ENCODE measurements at regions not wholly inside any gene's neighbourhood (a gene's known extent, or its start where the extent isn't known, plus 50 kb on each side); places are given as distances from the start of the nearest gene placed in this dataset.

DNA sequence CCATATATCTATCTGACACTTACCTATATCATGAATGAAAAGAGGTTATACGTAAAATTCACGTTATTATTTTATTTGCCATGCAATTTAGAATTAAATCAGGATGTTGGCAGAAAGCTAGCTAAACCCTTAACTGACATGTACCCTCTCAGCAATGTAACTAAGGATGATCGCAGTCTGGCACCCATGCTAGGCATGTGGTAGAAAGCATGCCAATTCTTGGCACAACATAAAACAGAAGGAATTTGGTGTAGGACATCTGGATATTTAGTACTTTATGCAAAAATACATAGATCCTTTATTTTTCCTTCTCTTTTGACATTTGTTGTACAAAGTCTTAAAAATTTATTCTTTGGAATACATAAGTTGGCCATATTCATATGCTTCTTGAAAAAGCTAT lies 436.8 kb upstream of the FAT1 start:
- TF ChIP-seq YY1 (IDR thresholded peaks at IDR 0.05; ENCODE audit: insufficient read depth, insufficient read length) (no peak), SUZ12 (IDR thresholded peaks at IDR 0.05; ENCODE audit: extremely low read depth, insufficient read depth, insufficient read length) (no peak)

Data from NT2/D1 (cell line).